Smooth muscle cell (in vitro differentiated cells): ENCODE measurements at regions not wholly inside any gene's neighbourhood (a gene's known extent, or its start where the extent isn't known, plus 50 kb on each side); places are given as distances from the start of the nearest gene placed in this dataset.

Experiments
- DNase-seq: peaks from one replicate; lab custom pipeline; 2025; ENCODE audit not compliant: unreplicated experiment; lab: John Stamatoyannopoulos, UW
- H2AFZ ChIP-seq: fragments of 200-600 bp; sonication (generic); 2 replicates; pipeline ENCODE4 v1.6.0; 2016; ENCODE audit warnings: antibody characterized with exemption, low read depth, mild to moderate bottlenecking
- H3F3A ChIP-seq: fragments of 200-600 bp; sonication (generic); 2 replicates; pipeline ENCODE4 v1.6.0; 2017; ENCODE audit warnings: antibody characterized with exemption, low read depth
- H3K27ac ChIP-seq: fragments of 200-600 bp; sonication (generic); 2 replicates; pipeline ENCODE4 v1.5.1; 2016; ENCODE audit warnings: low read depth, mild to moderate bottlenecking
- H3K27me3 ChIP-seq: fragments of 200-600 bp; sonication (generic); 2 replicates; pipeline ENCODE4 v1.6.1; 2016; ENCODE audit warnings: low read depth, mild to moderate bottlenecking
- H3K36me3 ChIP-seq: fragments of 200-600 bp; sonication (generic); 2 replicates; pipeline ENCODE4 v1.5.1; 2016; ENCODE audit warnings: low read depth
- H3K4me1 ChIP-seq: fragments of 200-600 bp; sonication (generic); 2 replicates; pipeline ENCODE4 v1.5.1; 2016; ENCODE audit warnings: low read depth
- H3K4me2 ChIP-seq: fragments of 200-600 bp; sonication (generic); 2 replicates; pipeline ENCODE4 v1.6.0; 2016; ENCODE audit warnings: mild to moderate bottlenecking
- H3K4me3 ChIP-seq: fragments of 200-600 bp; sonication (generic); 2 replicates; pipeline ENCODE4 v1.5.1; 2016; ENCODE audit warnings: mild to moderate bottlenecking
- H3K79me2 ChIP-seq: fragments of 200-600 bp; sonication (generic); 2 replicates; pipeline ENCODE4 v1.6.0; 2016; ENCODE audit warnings: low read depth, mild to moderate bottlenecking
- H3K9ac ChIP-seq: fragments of 200-600 bp; sonication (generic); 2 replicates; pipeline ENCODE4 v1.6.0; 2016; ENCODE audit warnings: low read depth
- H3K9me3 ChIP-seq: fragments of 200-600 bp; sonication (generic); replicated peaks from 2 replicates; pipeline ENCODE4 v1.5.1; 2016; ENCODE audit warnings: low read depth
- H4K20me1 ChIP-seq: fragments of 200-600 bp; sonication (generic); 2 replicates; pipeline ENCODE4 v1.6.0; 2016; ENCODE audit warnings: low read depth
- WGBS: methylation state at CpG from one replicate; pipeline ENCODE4 v1.1.7; 2016; ENCODE audit warnings: low lambda C conversion rate; 5-methylcytosine and 5-hydroxymethylcytosine counted together
- TF ChIP-seq, protein P1 (sequence below): fragments of 200-600 bp; sonication (generic); IDR thresholded peaks from 2 replicates; pipeline ENCODE4 v1.5.1; 2017; ENCODE audit warnings: borderline replicate concordance, mild to moderate bottlenecking, antibody characterized with exemption; ENCODE audit not compliant: insufficient read depth, poor library complexity, severe bottlenecking

DNA sequence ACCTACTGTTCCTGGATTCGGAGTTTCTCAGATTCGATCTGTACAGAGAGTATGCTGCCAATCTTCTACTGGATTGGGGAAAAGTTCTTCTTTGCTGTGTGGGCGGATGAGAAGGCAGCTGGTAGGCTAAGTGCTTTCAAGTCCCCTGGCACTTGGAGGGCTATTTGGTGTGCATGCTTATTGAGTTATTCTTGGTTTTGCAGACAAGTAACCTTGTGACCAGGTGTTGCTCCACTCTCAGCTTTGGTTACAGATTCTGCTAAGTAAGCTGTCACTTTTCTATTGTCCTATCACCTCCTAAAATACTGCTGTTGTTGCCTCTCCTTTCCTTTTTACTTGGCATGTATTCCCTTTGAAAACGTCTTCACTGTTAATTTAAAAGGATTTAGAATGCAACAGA, 1375.1 kb upstream of the LRRTM3 start:
- DNase-seq, result no peak

DNA sequence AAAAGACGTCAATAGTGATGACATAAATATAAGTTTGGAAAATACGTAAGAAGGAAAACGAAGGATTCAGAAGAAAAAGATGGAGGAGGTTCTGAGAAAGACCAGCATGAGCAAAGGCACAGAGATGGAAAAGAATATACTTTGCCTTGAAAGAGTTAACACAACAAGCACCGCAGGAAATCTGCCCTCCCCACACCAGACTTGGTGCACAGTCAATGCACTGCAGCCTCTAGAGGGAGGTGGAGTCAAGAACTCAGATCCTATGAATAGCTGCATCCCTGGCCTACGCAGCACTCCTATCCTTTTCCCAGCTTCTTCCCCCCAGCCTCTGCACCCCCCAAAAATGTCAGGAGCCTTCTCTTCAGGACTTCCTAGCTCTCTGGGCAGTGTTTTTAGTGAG, 1370.6 kb upstream of the LRRTM3 start:
- H3F3A ChIP-seq, result no peaks in the 10 kb centered on the region
- WGBS, result 87% methylated on average over 5 of the region's 5 CpGs
- TF ChIP-seq, protein P1, sequence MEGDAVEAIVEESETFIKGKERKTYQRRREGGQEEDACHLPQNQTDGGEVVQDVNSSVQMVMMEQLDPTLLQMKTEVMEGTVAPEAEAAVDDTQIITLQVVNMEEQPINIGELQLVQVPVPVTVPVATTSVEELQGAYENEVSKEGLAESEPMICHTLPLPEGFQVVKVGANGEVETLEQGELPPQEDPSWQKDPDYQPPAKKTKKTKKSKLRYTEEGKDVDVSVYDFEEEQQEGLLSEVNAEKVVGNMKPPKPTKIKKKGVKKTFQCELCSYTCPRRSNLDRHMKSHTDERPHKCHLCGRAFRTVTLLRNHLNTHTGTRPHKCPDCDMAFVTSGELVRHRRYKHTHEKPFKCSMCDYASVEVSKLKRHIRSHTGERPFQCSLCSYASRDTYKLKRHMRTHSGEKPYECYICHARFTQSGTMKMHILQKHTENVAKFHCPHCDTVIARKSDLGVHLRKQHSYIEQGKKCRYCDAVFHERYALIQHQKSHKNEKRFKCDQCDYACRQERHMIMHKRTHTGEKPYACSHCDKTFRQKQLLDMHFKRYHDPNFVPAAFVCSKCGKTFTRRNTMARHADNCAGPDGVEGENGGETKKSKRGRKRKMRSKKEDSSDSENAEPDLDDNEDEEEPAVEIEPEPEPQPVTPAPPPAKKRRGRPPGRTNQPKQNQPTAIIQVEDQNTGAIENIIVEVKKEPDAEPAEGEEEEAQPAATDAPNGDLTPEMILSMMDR, result no peak

More for the DNA sequence above, 1375.1 kb upstream of the LRRTM3 start:
- Histone ChIP-seq H4K20me1 (no peaks in the 10 kb centered on the region), H3K4me3 (no peak overlapping the region), H3K27ac (no peak overlapping the region), H3K79me2 (no peaks in the 10 kb centered on the region), H3K27me3 (no peaks in the 10 kb centered on the region), H3K4me2 (no peak overlapping the region), H2AFZ (no peak overlapping the region), H3K4me1 (no peaks in the 10 kb centered on the region), H3K9ac (no peak overlapping the region), H3K9me3 (no peaks in the 10 kb centered on the region), H3K36me3 (no peaks in the 10 kb centered on the region), H3F3A (no peaks in the 10 kb centered on the region)
- TF ChIP-seq, protein P1, result no peak
- 88% methylated on average over 4 of the region's 4 CpGs for WGBS

DNA sequence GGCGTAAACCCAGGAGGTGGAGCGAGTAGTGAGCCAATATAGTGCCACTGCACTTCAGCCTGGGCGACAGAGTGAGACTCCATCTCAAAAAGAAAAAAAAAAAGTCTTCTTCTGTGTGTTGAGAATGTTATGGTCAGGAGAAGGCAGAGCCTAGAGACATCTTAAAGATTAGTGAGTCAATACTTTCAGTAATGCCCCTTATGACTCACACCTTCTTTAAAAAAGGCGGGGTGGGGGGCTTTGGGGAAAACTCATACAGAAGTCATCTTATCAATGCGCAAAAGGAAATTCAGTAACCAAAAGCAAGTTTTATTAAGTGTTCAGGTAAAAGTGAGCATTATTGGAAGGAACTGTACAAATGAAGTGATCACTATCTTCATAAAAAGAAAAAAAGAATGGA, 1369.8 kb upstream of the LRRTM3 start:
- no peak for DNase-seq
- no peak overlapping the region for H3K4me2 ChIP-seq
- H3K9ac ChIP-seq, result no peak overlapping the region
- H3K4me3 ChIP-seq, result no peak overlapping the region
- no peak overlapping the region for H2AFZ ChIP-seq
- 86% methylated on average over 5 of the region's 5 CpGs for WGBS
- H3K27me3 ChIP-seq, result no peaks in the 10 kb centered on the region
- H3K36me3 ChIP-seq, result no peaks in the 10 kb centered on the region
- H3K79me2 ChIP-seq, result no peaks in the 10 kb centered on the region
- no peaks in the 10 kb centered on the region for H3K9me3 ChIP-seq
- H4K20me1 ChIP-seq, result no peaks in the 10 kb centered on the region
- H3F3A ChIP-seq, result no peaks in the 10 kb centered on the region
- no peak overlapping the region for H3K27ac ChIP-seq
- TF ChIP-seq, protein P1, result no peak
- H3K4me1 ChIP-seq, result no peaks in the 10 kb centered on the region

More for the DNA sequence above, 1370.6 kb upstream of the LRRTM3 start:
- no peak overlapping the region for H3K27ac ChIP-seq
- H2AFZ ChIP-seq, result no peak overlapping the region
- H3K9me3 ChIP-seq, result no peaks in the 10 kb centered on the region
- H3K4me3 ChIP-seq, result no peak overlapping the region
- no peaks in the 10 kb centered on the region for H3K79me2 ChIP-seq
- no peaks in the 10 kb centered on the region for H4K20me1 ChIP-seq
- no peaks in the 10 kb centered on the region for H3K27me3 ChIP-seq
- no peak for DNase-seq
- H3K9ac ChIP-seq, result no peak overlapping the region
- H3K4me1 ChIP-seq, result no peaks in the 10 kb centered on the region
- no peaks in the 10 kb centered on the region for H3K36me3 ChIP-seq
- no peak overlapping the region for H3K4me2 ChIP-seq

DNA sequence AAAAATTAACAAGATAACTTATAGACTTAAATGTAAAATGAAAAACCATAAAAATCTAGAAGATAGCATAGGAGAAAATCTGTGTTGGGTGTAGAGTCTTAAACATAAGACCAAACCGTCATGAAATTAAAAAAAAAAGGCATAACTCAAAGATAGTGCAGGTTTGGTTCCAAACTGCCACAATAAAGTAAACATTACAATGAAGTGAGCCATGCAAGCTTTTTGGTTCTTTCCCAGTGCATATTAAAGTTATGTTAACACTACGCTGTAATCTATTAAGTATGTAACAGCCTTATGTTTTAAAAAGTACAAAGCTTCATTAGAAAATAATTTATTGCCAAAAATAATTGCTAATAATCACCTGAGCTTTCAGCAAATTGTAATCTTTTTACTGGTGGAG, 1366.5 kb upstream of the LRRTM3 start:
- Histone ChIP-seq H3K4me3 (no peak overlapping the region), H3K4me1 (no peaks in the 10 kb centered on the region), H3K27me3 (no peaks in the 10 kb centered on the region), H3K4me2 (no peak overlapping the region), H3F3A (no peaks in the 10 kb centered on the region), H3K27ac (no peak overlapping the region), H4K20me1 (no peaks in the 10 kb centered on the region), H3K9ac (no peak overlapping the region), H3K36me3 (no peaks in the 10 kb centered on the region), H3K9me3 (no peaks in the 10 kb centered on the region), H3K79me2 (no peaks in the 10 kb centered on the region), H2AFZ (no peak overlapping the region)
- DNase-seq, result no peak
- 89% methylated on average over 2 of the region's 2 CpGs for WGBS
- TF ChIP-seq, protein P1, result no peak
